Calu3 (cell line): ENCODE measurements at regions not wholly inside any gene's neighbourhood (a gene's known extent, or its start where the extent isn't known, plus 50 kb on each side); places are given as distances from the start of the nearest gene placed in this dataset.

Source experiments
- BruUV-seq: library from RNA; stranded (reverse); fragments of 400-500 nt; replicated peaks from 2 replicates; lab custom pipeline; 2021; lab: Mats Ljungman, UMichigan
- CTCF ChIA-PET: fragments of 300-600 bp; sonication (Branson Sonifier 250); formaldehyde crosslinking; loops from one replicate; lab custom pipeline; 2022; ENCODE audit warnings: antibody characterized with exemption; lab: Charles Lee
- DNase-seq: peaks from one replicate; pipeline ENCODE4 v3.0.0; 2022
- H3K27ac Mint-ChIP-seq: one replicate; pipeline ENCODE4 v1.8.0; 2022; ENCODE audit warnings: mixed read lengths; ENCODE audit not compliant: unreplicated experiment
- H3K27me3 Mint-ChIP-seq: one replicate; pipeline ENCODE4 v1.8.0; 2022; ENCODE audit warnings: mixed read lengths; ENCODE audit not compliant: unreplicated experiment
- H3K36me3 Mint-ChIP-seq: one replicate; pipeline ENCODE4 v1.8.0; 2022; ENCODE audit warnings: mild to moderate bottlenecking, moderate library complexity, mixed read lengths; ENCODE audit not compliant: insufficient read depth, unreplicated experiment
- H3K4me1 Mint-ChIP-seq: one replicate; pipeline ENCODE4 v1.8.0; 2022; ENCODE audit warnings: mild to moderate bottlenecking, low read depth, mixed read lengths; ENCODE audit not compliant: unreplicated experiment
- H3K4me3 Mint-ChIP-seq: one replicate; pipeline ENCODE4 v1.8.0; 2022; ENCODE audit warnings: mild to moderate bottlenecking, low read depth, moderate library complexity, mixed read lengths; ENCODE audit not compliant: unreplicated experiment
- H3K9me3 Mint-ChIP-seq: one replicate; pipeline ENCODE4 v1.8.0; 2022; ENCODE audit warnings: low read depth, mixed read lengths; ENCODE audit not compliant: unreplicated experiment
- CTCF ChIP-seq: fragments of 200-600 bp; IDR thresholded peaks from one replicate; pipeline ENCODE4 v1.8.0; 2022; ENCODE audit warnings: antibody characterized with exemption; ENCODE audit not compliant: unreplicated experiment
- intact Hi-C: fragments of 100-400 bp; cut with micrococcal nuclease; formaldehyde crosslinking; loops from one replicate; pipeline ENCODE4 v1.10.0; 2022; ENCODE audit not compliant: unreplicated experiment

- CTCF ChIA-PET, result interaction anchor here (0.6 kb wide), 1 partner anchor 17 kb away, joined by 5 read pairs; no protein-coding TSS in a partner anchor
- H3K27ac Mint-ChIP-seq, result no peak overlapping the region
- BruUV-seq, result no TSS peak
- intact Hi-C loops, result no loop called here
- H3K4me3 Mint-ChIP-seq, result no peak overlapping the region
- H3K27me3 Mint-ChIP-seq, result no peaks in the 10 kb centered on the region
- no peaks in the 10 kb centered on the region for H3K36me3 Mint-ChIP-seq
- H3K4me1 Mint-ChIP-seq, result no peaks in the 10 kb centered on the region
- no peak for DNase-seq
- peaks cover 5% of the 10 kb centered on the region for H3K9me3 Mint-ChIP-seq
- TF ChIP-seq CTCF, result no peak
Measured at GRCh38 chr3:31427623-31428022, 105.1 kb upstream of the STT3B start.

GRCh38 chr3:31431321-31431720, 101.4 kb upstream of the STT3B start:
- Mint-ChIP-seq H3K9me3 (peaks cover 3% of the 10 kb centered on the region), H3K27ac (no peak overlapping the region), H3K36me3 (no peaks in the 10 kb centered on the region), H3K27me3 (no peaks in the 10 kb centered on the region), H3K4me3 (no peak overlapping the region), H3K4me1 (peaks cover 10% of the 10 kb centered on the region)
- CTCF ChIA-PET, result no interaction called here
- BruUV-seq, result no TSS peak
- DNase-seq, result no peak
- no peak for TF ChIP-seq CTCF
- intact Hi-C loops, result no loop called here

- BruUV-seq, result no TSS peak
- H3K4me1 Mint-ChIP-seq, result peaks cover 10% of the 10 kb centered on the region
- CTCF ChIA-PET, result no interaction called here
- no peaks in the 10 kb centered on the region for H3K27me3 Mint-ChIP-seq
- no peak overlapping the region for H3K27ac Mint-ChIP-seq
- no peak for TF ChIP-seq CTCF
- DNase-seq, result no peak
- no peaks in the 10 kb centered on the region for H3K36me3 Mint-ChIP-seq
- H3K9me3 Mint-ChIP-seq, result peaks cover 10% of the 10 kb centered on the region
- H3K4me3 Mint-ChIP-seq, result no peak overlapping the region
- intact Hi-C loops, result no loop called here
Measured at GRCh38 chr3:31432897-31433678, 99.6 kb upstream of the STT3B start.

- TF ChIP-seq CTCF, result no peak
- H3K9me3 Mint-ChIP-seq, result peaks cover 10% of the 10 kb centered on the region
- intact Hi-C loops, result no loop called here
- DNase-seq, result no peak
- H3K27me3 Mint-ChIP-seq, result no peaks in the 10 kb centered on the region
- H3K36me3 Mint-ChIP-seq, result no peaks in the 10 kb centered on the region
- no TSS peak for BruUV-seq
- H3K4me3 Mint-ChIP-seq, result no peak overlapping the region
- CTCF ChIA-PET, result no interaction called here
- H3K27ac Mint-ChIP-seq, result no peak overlapping the region
- peaks cover 10% of the 10 kb centered on the region for H3K4me1 Mint-ChIP-seq
Measured at GRCh38 chr3:31433679-31433992, 99.1 kb upstream of the STT3B start.
